ENCODE measurements at regions not wholly inside any gene's neighbourhood (a gene's known extent, or its start where the extent isn't known, plus 50 kb on each side); places are given as distances from the start of the nearest gene placed in this dataset.
"Not testable (repeated sequence)": the region's sequence is repeated elsewhere in the genome, so short reads cannot be mapped to it uniquely, and the experiment has no call there.

- Mint-ChIP-seq H3K4me3 (no peak overlapping the region), H3K4me1 (no peaks in the 10 kb centered on the region), H3K27me3 (no peaks in the 10 kb centered on the region), H3K36me3 (no peaks in the 10 kb centered on the region), H3K27ac (no peak overlapping the region), H3K9me3 (peaks cover 4% of the 10 kb centered on the region)
- no peak for ATAC-seq
Measured at GRCh38 chr13:56563663-56564062, 577.1 kb upstream of the PRR20A start.

- no peaks in the 10 kb centered on the region for H3K27me3 Mint-ChIP-seq
- H3K27ac Mint-ChIP-seq: no peak overlapping the region
- no peak for ATAC-seq
Measured at GRCh38 chr13:56586976-56587375, 553.7 kb upstream of the PRR20A start.

GRCh38 chr13:56615572-56615971 is 525.1 kb upstream of the PRR20A start:
- Mint-ChIP-seq H3K27me3 (no peaks in the 10 kb centered on the region), H3K9me3 (peaks cover 3% of the 10 kb centered on the region), H3K27ac (no peak overlapping the region), H3K36me3 (no peaks in the 10 kb centered on the region), H3K4me3 (no peak overlapping the region), H3K4me1 (no peaks in the 10 kb centered on the region)
- no peak for ATAC-seq

More at GRCh38 chr13:56586976-56587375, 553.7 kb upstream of the PRR20A start:
- Mint-ChIP-seq H3K9me3 (peaks cover 8% of the 10 kb centered on the region), H3K36me3 (no peaks in the 10 kb centered on the region), H3K4me1 (no peaks in the 10 kb centered on the region), H3K4me3 (no peak overlapping the region)

GRCh38 chr13:56622840-56623239 is 517.9 kb upstream of the PRR20A start:
- H3K36me3 Mint-ChIP-seq: no peaks in the 10 kb centered on the region

GRCh38 chr13:56628886-56629285 is 511.8 kb upstream of the PRR20A start:
- not testable (repeated sequence) for ATAC-seq, H3K36me3 Mint-ChIP-seq, H3K27ac Mint-ChIP-seq, H3K27me3 Mint-ChIP-seq, H3K4me1 Mint-ChIP-seq, H3K4me3 Mint-ChIP-seq
- H3K9me3 Mint-ChIP-seq: peaks cover 25% of the 10 kb centered on the region

More at GRCh38 chr13:56622840-56623239, 517.9 kb upstream of the PRR20A start:
- H3K4me3 Mint-ChIP-seq: no peak overlapping the region
- no peak for ATAC-seq
- H3K9me3 Mint-ChIP-seq: peaks cover 10% of the 10 kb centered on the region
- H3K4me1 Mint-ChIP-seq: no peaks in the 10 kb centered on the region
- H3K27me3 Mint-ChIP-seq: no peaks in the 10 kb centered on the region
- H3K27ac Mint-ChIP-seq: no peak overlapping the region

GRCh38 chr13:56631060-56631459 is 509.7 kb upstream of the PRR20A start:
- not testable (repeated sequence) for ATAC-seq, H3K36me3 Mint-ChIP-seq, H3K4me3 Mint-ChIP-seq, H3K27ac Mint-ChIP-seq, H3K4me1 Mint-ChIP-seq, H3K27me3 Mint-ChIP-seq
- peaks cover 23% of the 10 kb centered on the region for H3K9me3 Mint-ChIP-seq

GRCh38 chr13:56653043-56653442 is 487.7 kb upstream of the PRR20A start:
- Mint-ChIP-seq H3K27me3 (no peaks in the 10 kb centered on the region), H3K4me3 (no peak overlapping the region), H3K36me3 (no peaks in the 10 kb centered on the region), H3K27ac (no peak overlapping the region), H3K9me3 (peaks cover 8% of the 10 kb centered on the region), H3K4me1 (no peaks in the 10 kb centered on the region)
- no peak for ATAC-seq

- H3K4me1 Mint-ChIP-seq: no peaks in the 10 kb centered on the region
- no peaks in the 10 kb centered on the region for H3K27me3 Mint-ChIP-seq
- no peak overlapping the region for H3K4me3 Mint-ChIP-seq
- no peak for ATAC-seq
- no peaks in the 10 kb centered on the region for H3K36me3 Mint-ChIP-seq
- no peak overlapping the region for H3K27ac Mint-ChIP-seq
- peaks cover 13% of the 10 kb centered on the region for H3K9me3 Mint-ChIP-seq
Measured at GRCh38 chr13:56659041-56659471, 481.7 kb upstream of the PRR20A start.

- Mint-ChIP-seq H3K4me1 (no peaks in the 10 kb centered on the region), H3K4me3 (no peak overlapping the region), H3K27ac (no peak overlapping the region), H3K9me3 (peaks cover 6% of the 10 kb centered on the region), H3K27me3 (no peaks in the 10 kb centered on the region), H3K36me3 (no peaks in the 10 kb centered on the region)
- ATAC-seq: no peak
Measured at GRCh38 chr13:56670563-56670962, 470.2 kb upstream of the PRR20A start.

- no peak for ATAC-seq
- no peaks in the 10 kb centered on the region for H3K36me3 Mint-ChIP-seq
- H3K27ac Mint-ChIP-seq: no peak overlapping the region
- H3K9me3 Mint-ChIP-seq: peaks cover 19% of the 10 kb centered on the region
- no peak overlapping the region for H3K4me3 Mint-ChIP-seq
- no peaks in the 10 kb centered on the region for H3K4me1 Mint-ChIP-seq
- no peaks in the 10 kb centered on the region for H3K27me3 Mint-ChIP-seq
Measured at GRCh38 chr13:56681404-56681803, 459.3 kb upstream of the PRR20A start.

- no peak for ATAC-seq
- Mint-ChIP-seq H3K27me3 (no peaks in the 10 kb centered on the region), H3K9me3 (peaks cover 6% of the 10 kb centered on the region), H3K4me1 (no peaks in the 10 kb centered on the region), H3K4me3 (no peak overlapping the region), H3K27ac (no peak overlapping the region), H3K36me3 (no peaks in the 10 kb centered on the region)
Measured at GRCh38 chr13:56687131-56687530, 453.6 kb upstream of the PRR20A start.

GRCh38 chr13:56697011-56697410 is 443.7 kb upstream of the PRR20A start:
- Mint-ChIP-seq H3K36me3 (no peaks in the 10 kb centered on the region), H3K4me3 (no peak overlapping the region), H3K4me1 (no peaks in the 10 kb centered on the region), H3K27me3 (no peaks in the 10 kb centered on the region), H3K27ac (no peak overlapping the region), H3K9me3 (peaks cover 10% of the 10 kb centered on the region)
- ATAC-seq: no peak

GRCh38 chr13:56700324-56700723 is 440.4 kb upstream of the PRR20A start:
- no peak overlapping the region for H3K4me3 Mint-ChIP-seq
- no peaks in the 10 kb centered on the region for H3K27me3 Mint-ChIP-seq
- no peaks in the 10 kb centered on the region for H3K36me3 Mint-ChIP-seq
- H3K4me1 Mint-ChIP-seq: no peaks in the 10 kb centered on the region
- peaks cover 12% of the 10 kb centered on the region for H3K9me3 Mint-ChIP-seq
- H3K27ac Mint-ChIP-seq: no peak overlapping the region
- ATAC-seq: no peak

- Mint-ChIP-seq H3K27ac (no peak overlapping the region), H3K4me3 (no peak overlapping the region), H3K36me3 (no peaks in the 10 kb centered on the region), H3K4me1 (no peaks in the 10 kb centered on the region), H3K27me3 (no peaks in the 10 kb centered on the region), H3K9me3 (peaks cover 15% of the 10 kb centered on the region)
- ATAC-seq: no peak
Measured at GRCh38 chr13:56706485-56706884, 434.2 kb upstream of the PRR20A start.

GRCh38 chr13:56713656-56714055 is 427.1 kb upstream of the PRR20A start:
- ATAC-seq: no peak
- Mint-ChIP-seq H3K9me3 (peaks cover 4% of the 10 kb centered on the region), H3K27ac (no peak overlapping the region), H3K36me3 (no peaks in the 10 kb centered on the region), H3K4me3 (no peak overlapping the region), H3K4me1 (no peaks in the 10 kb centered on the region), H3K27me3 (no peaks in the 10 kb centered on the region)

- H3K4me3 Mint-ChIP-seq: no peak overlapping the region
- no peaks in the 10 kb centered on the region for H3K27me3 Mint-ChIP-seq
- no peaks in the 10 kb centered on the region for H3K36me3 Mint-ChIP-seq
- no peak overlapping the region for H3K27ac Mint-ChIP-seq
- no peaks in the 10 kb centered on the region for H3K4me1 Mint-ChIP-seq
- peaks cover 7% of the 10 kb centered on the region for H3K9me3 Mint-ChIP-seq
- ATAC-seq: no peak
Measured at GRCh38 chr13:56718791-56719190, 421.9 kb upstream of the PRR20A start.

- no peaks in the 10 kb centered on the region for H3K27me3 Mint-ChIP-seq
- ATAC-seq: no peak
- H3K4me3 Mint-ChIP-seq: no peak overlapping the region
Measured at GRCh38 chr13:56720841-56721240, 419.9 kb upstream of the PRR20A start.

More at GRCh38 chr13:56720841-56721240, 419.9 kb upstream of the PRR20A start:
- no peaks in the 10 kb centered on the region for H3K36me3 Mint-ChIP-seq
- H3K27ac Mint-ChIP-seq: no peak overlapping the region
- H3K9me3 Mint-ChIP-seq: peaks cover 7% of the 10 kb centered on the region
- no peaks in the 10 kb centered on the region for H3K4me1 Mint-ChIP-seq
